Right lobe of liver (tissue), 6 donors: ENCODE measurements at regions not wholly inside any gene's neighbourhood (a gene's known extent, or its start where the extent isn't known, plus 50 kb on each side); places are given as distances from the start of the nearest gene placed in this dataset.

Experiments
- ATAC-seq, 4 donors: fragments of 200-7000 bp; cut with Tn5 transposase; one replicate each; pipeline ENCODE4 v1.9.1; 2020; ENCODE audit warnings: mild to moderate bottlenecking in 4 of 4, moderate library complexity in 4 of 4
- DNase-seq, 3 donors: peaks; one replicate each; pipeline ENCODE4 v3.0.0-alpha.2; 2020
- H3K27ac ChIP-seq, 3 donors: fragments of 200-600 bp; one replicate each; pipeline ENCODE4 v1.8.0; 2022
- H3K27me3 ChIP-seq, 2 donors: fragments of 200-600 bp; one replicate each; pipeline ENCODE4 v1.8.0; 2022
- H3K36me3 ChIP-seq, 4 donors: fragments of 200-600 bp; sonication (generic) in 1 of 4; one replicate each; pipeline versions ENCODE4 v1.5.1 to v1.8.0; 2017 to 2022; ENCODE audit warnings: control low read depth in 1 of 4
- H3K4me1 ChIP-seq, 4 donors: fragments of 200-600 bp; sonication (generic) in 1 of 4; one replicate each; pipeline versions ENCODE4 v1.5.1 to v1.8.0; 2017 to 2022; ENCODE audit warnings: control low read depth in 1 of 4
- H3K4me3 ChIP-seq, 3 donors: fragments of 200-600 bp; one replicate each; pipeline ENCODE4 v1.8.0; 2022
- H3K9me3 ChIP-seq, 4 donors: fragments of 200-600 bp; sonication (generic) in 1 of 4; one replicate each; pipeline versions ENCODE4 v1.5.1 to v1.8.0; 2017 to 2022; ENCODE audit warnings: control low read depth in 1 of 4
- CTCF ChIP-seq, 4 donors: fragments of 200-600 bp in 3 of 4; fragments of 450-650 bp in 1 of 4; IDR thresholded peaks; one replicate each; pipeline versions ENCODE4 v1.5.1 to v1.8.0; 2016 to 2022; ENCODE audit warnings: antibody characterized with exemption in 4 of 4, mild to moderate bottlenecking in 2 of 4
- POLR2A ChIP-seq: fragments of 450-650 bp; IDR thresholded peaks from one replicate; pipeline ENCODE4 v1.6.1; 2017; ENCODE audit warnings: antibody characterized with exemption, mild to moderate bottlenecking
- WGBS: methylation state at CpG from one replicate; pipeline ENCODE4 v1.1.6; 2018; ENCODE audit warnings: low coverage, low lambda C conversion rate; ENCODE audit not compliant: insufficient coverage; ENCODE audit errors: missing lambda C conversion rate; 5-methylcytosine and 5-hydroxymethylcytosine counted together
- intact Hi-C, 2 donors: fragments of 100-400 bp; cut with DNase I; formaldehyde crosslinking; loops; one replicate each; pipeline versions ENCODE4 v1.11.2 to v1.14.1; 2022
- donor health status: DM: no; HTN: yes; CAD: no.
- donor health status: DM: no; HTN: no; CAD: no.
- donor health status: DM: no; HTN: no; CAD: no.
- donor health status: DM: no; HTN: yes; CAD: no.
- donor health status: DM: no; HTN: yes; CAD: no.

- DNase-seq (no peak), ATAC-seq (no peak)
- TF ChIP-seq POLR2A (no peak), CTCF (IDR thresholded peaks at IDR 0.05) (no peak)
- 40% methylated on average over 2 of the region's 2 CpGs for WGBS
- Histone ChIP-seq H3K4me3 (no peak overlapping the region), H3K9me3 (no peaks in the 10 kb centered on the region), H3K27me3 (no peaks in the 10 kb centered on the region), H3K27ac (no peak overlapping the region), H3K4me1 (no peaks in the 10 kb centered on the region), H3K36me3 (no peaks in the 10 kb centered on the region)
- intact Hi-C loops = no loop called here
Observed at GRCh38 chr14:40899435-40899834, 707.2 kb upstream of the LRFN5 start.

GRCh38 chr14:40894846-40895245, 711.8 kb upstream of the LRFN5 start:
- no peaks in the 10 kb centered on the region for H3K9me3 ChIP-seq
- H3K27me3 ChIP-seq = no peaks in the 10 kb centered on the region
- TF ChIP-seq POLR2A (no peak), CTCF (IDR thresholded peaks at IDR 0.05) (no peak)
- no peaks in the 10 kb centered on the region for H3K4me1 ChIP-seq
- intact Hi-C loops = no loop called here
- 83% methylated on average over 2 of the region's 2 CpGs for WGBS
- H3K4me3 ChIP-seq = no peak overlapping the region
- no peak for DNase-seq
- ATAC-seq = no peak
- no peak overlapping the region for H3K27ac ChIP-seq
- H3K36me3 ChIP-seq = no peaks in the 10 kb centered on the region

GRCh38 chr14:40889126-40889525, 717.5 kb upstream of the LRFN5 start:
- DNase-seq = no peak
- intact Hi-C loops = no loop called here
- ATAC-seq = no peak
- Histone ChIP-seq H3K4me1 (no peaks in the 10 kb centered on the region), H3K27me3 (no peaks in the 10 kb centered on the region), H3K27ac (no peak overlapping the region), H3K36me3 (no peaks in the 10 kb centered on the region), H3K4me3 (no peak overlapping the region), H3K9me3 (no peaks in the 10 kb centered on the region)
- TF ChIP-seq POLR2A (no peak), CTCF (IDR thresholded peaks at IDR 0.05) (no peak)

- 55% methylated on average over 2 of the region's 2 CpGs for WGBS
- H3K27ac ChIP-seq = no peak overlapping the region
- TF ChIP-seq CTCF (IDR thresholded peaks at IDR 0.05) (no peak), POLR2A (no peak)
- H3K36me3 ChIP-seq = no peaks in the 10 kb centered on the region
- no peaks in the 10 kb centered on the region for H3K27me3 ChIP-seq
- intact Hi-C loops = no loop called here
- ATAC-seq = no peak
- no peaks in the 10 kb centered on the region for H3K4me1 ChIP-seq
- no peak for DNase-seq
- no peaks in the 10 kb centered on the region for H3K9me3 ChIP-seq
- no peak overlapping the region for H3K4me3 ChIP-seq
Observed at GRCh38 chr14:40887912-40888311, 718.8 kb upstream of the LRFN5 start.

GRCh38 chr14:40870252-40870651, 736.4 kb upstream of the LRFN5 start:
- 27% methylated on average over 1 of the region's 1 CpG for WGBS
- ATAC-seq = no peak
- Histone ChIP-seq H3K4me1 (no peaks in the 10 kb centered on the region), H3K36me3 (no peaks in the 10 kb centered on the region), H3K27me3 (no peaks in the 10 kb centered on the region), H3K4me3 (no peak overlapping the region), H3K9me3 (no peaks in the 10 kb centered on the region), H3K27ac (no peak overlapping the region)
- intact Hi-C loops = no loop called here
- DNase-seq = no peak
- TF ChIP-seq CTCF (IDR thresholded peaks at IDR 0.05) (peak in 2 of 4 donors; percentile 10 to 16), POLR2A (no peak)
